ENCODE measurements at regions not wholly inside any gene's neighbourhood (a gene's known extent, or its start where the extent isn't known, plus 50 kb on each side); places are given as distances from the start of the nearest gene placed in this dataset.

DNA sequence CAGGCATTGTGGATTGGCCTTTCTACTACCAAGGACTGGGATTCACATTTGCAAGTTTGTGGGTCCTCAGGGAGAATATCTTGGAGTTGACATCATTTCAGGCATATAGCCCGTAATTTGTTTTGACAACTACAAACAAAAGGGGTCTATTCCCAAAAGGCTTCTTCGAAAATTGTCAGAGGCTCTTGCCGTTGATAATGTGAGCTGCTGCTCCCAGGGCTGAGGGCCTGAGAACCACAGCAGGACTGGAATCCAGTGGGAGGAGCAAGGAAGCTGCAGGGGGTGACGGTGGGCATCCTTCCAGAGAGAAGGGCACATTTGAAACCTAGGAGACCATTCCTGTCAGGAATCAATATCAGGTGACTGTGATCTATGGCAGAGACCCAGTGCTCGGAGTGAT is 761.6 kb upstream of the RBFOX1 start:
- TF ChIP-seq, protein P1, sequence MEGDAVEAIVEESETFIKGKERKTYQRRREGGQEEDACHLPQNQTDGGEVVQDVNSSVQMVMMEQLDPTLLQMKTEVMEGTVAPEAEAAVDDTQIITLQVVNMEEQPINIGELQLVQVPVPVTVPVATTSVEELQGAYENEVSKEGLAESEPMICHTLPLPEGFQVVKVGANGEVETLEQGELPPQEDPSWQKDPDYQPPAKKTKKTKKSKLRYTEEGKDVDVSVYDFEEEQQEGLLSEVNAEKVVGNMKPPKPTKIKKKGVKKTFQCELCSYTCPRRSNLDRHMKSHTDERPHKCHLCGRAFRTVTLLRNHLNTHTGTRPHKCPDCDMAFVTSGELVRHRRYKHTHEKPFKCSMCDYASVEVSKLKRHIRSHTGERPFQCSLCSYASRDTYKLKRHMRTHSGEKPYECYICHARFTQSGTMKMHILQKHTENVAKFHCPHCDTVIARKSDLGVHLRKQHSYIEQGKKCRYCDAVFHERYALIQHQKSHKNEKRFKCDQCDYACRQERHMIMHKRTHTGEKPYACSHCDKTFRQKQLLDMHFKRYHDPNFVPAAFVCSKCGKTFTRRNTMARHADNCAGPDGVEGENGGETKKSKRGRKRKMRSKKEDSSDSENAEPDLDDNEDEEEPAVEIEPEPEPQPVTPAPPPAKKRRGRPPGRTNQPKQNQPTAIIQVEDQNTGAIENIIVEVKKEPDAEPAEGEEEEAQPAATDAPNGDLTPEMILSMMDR (IDR thresholded peaks at IDR 0.05): no peak
- no peak for TF ChIP-seq POLR2A (IDR thresholded peaks at IDR 0.05)

Measured in heart left ventricle (tissue), 13 donors.